ENCODE measurements at regions not wholly inside any gene's neighbourhood (a gene's known extent, or its start where the extent isn't known, plus 50 kb on each side); places are given as distances from the start of the nearest gene placed in this dataset.

DNA sequence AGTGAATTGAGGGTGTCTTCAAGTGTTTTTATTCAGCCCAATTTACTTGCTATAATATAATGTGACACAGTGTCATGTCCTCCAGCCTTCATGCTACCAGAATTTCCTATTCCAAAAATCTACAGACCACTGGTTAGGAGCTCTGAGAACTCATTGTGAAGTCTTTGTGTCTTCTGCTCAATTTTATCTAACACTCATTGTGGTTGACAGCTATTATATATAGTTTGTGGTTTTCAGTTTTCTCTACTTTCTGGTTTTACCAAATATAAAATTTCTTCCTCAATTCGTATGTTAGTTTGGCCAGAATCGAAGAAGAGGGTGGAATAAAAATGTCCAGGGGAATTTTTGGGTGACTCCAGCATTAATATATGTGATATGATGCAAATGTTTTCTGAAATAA, 509.3 kb upstream of the NUDT12 start:
- no peak for DNase-seq (ENCODE audit: low spot score)
- Mint-ChIP-seq H3K36me3 (ENCODE audit: low read depth, unreplicated experiment) (no peaks in the 10 kb centered on the region), H3K9me3 (ENCODE audit: unreplicated experiment) (no peaks in the 10 kb centered on the region), H3K4me3 (ENCODE audit: unreplicated experiment) (no peak overlapping the region), H3K27ac (ENCODE audit: unreplicated experiment) (no peak overlapping the region), H3K4me1 (ENCODE audit: unreplicated experiment) (no peaks in the 10 kb centered on the region), H3K27me3 (ENCODE audit: unreplicated experiment) (peaks cover 3% of the 10 kb centered on the region)
- TF ChIP-seq, protein P1, sequence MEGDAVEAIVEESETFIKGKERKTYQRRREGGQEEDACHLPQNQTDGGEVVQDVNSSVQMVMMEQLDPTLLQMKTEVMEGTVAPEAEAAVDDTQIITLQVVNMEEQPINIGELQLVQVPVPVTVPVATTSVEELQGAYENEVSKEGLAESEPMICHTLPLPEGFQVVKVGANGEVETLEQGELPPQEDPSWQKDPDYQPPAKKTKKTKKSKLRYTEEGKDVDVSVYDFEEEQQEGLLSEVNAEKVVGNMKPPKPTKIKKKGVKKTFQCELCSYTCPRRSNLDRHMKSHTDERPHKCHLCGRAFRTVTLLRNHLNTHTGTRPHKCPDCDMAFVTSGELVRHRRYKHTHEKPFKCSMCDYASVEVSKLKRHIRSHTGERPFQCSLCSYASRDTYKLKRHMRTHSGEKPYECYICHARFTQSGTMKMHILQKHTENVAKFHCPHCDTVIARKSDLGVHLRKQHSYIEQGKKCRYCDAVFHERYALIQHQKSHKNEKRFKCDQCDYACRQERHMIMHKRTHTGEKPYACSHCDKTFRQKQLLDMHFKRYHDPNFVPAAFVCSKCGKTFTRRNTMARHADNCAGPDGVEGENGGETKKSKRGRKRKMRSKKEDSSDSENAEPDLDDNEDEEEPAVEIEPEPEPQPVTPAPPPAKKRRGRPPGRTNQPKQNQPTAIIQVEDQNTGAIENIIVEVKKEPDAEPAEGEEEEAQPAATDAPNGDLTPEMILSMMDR (IDR thresholded peaks at IDR 0.05; ENCODE audit: unreplicated experiment) = no peak

DNA sequence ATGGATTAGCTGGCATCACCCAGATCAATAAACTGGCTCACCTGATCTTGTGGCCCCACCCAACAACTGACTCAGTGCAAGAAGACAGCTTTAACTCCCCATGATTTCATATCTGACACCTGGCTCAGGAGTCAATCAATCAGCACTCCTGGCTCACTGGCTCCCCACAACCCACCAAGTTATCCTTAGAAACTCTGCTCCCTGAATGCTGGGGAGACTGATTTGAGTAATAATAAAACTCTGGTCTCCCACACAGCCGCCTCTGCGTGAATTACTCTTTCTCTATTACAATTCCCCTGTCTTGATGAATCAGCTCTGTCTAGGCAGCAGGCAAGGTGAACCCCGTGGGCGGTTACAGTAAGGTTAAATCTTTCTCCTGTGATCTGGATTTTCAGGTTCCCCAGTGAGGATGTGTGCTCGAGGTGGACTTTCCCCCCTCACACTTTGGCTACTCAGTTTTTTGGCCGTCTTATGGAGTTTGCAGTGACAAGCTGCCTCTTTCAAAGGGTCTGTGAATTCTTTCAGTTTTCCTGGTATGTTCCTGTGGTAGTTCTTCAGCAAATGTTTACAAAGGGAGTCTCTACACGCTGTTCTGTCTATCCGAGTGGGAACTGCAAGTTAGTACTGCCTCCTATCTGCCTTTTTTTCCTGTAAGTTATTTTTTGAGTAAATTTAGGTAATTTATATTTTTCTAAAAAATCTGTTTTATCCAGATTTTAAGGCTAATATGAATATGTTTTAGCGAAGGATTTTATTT, 500.2 kb upstream of the NUDT12 start:
- H3K4me3 Mint-ChIP-seq (ENCODE audit: unreplicated experiment) = no peak overlapping the region
- DNase-seq (ENCODE audit: low spot score) = no peak
- no peaks in the 10 kb centered on the region for H3K36me3 Mint-ChIP-seq (ENCODE audit: low read depth, unreplicated experiment)
- TF ChIP-seq, protein P1 (IDR thresholded peaks at IDR 0.05; ENCODE audit: unreplicated experiment) = no peak
- H3K27me3 Mint-ChIP-seq (ENCODE audit: unreplicated experiment) = no peaks in the 10 kb centered on the region
- no peak overlapping the region for H3K27ac Mint-ChIP-seq (ENCODE audit: unreplicated experiment)
- no peaks in the 10 kb centered on the region for H3K4me1 Mint-ChIP-seq (ENCODE audit: unreplicated experiment)
- H3K9me3 Mint-ChIP-seq (ENCODE audit: unreplicated experiment) = no peaks in the 10 kb centered on the region

DNA sequence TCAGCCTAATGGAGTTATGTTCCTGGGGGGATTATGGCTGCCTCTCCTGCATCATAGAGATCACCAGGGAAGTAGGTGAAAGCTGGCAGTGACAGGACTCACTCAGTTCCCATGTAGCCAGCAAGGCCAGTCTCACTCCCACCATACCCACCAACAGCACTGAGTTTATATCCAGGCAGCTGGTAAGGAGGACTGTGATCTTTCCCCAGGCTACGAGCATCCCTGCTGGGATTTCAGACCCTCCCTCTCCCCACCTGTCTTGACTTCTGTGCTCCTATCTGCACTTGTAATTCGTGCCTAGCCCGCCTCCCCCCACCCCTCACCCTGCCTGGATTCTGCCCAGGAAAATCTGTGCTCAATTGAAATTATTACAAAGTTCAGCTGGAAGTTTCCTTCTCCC, 499.1 kb upstream of the NUDT12 start:
- TF ChIP-seq, protein P1 (IDR thresholded peaks at IDR 0.05; ENCODE audit: unreplicated experiment) = no peak
- no peak for DNase-seq (ENCODE audit: low spot score)
- Mint-ChIP-seq H3K27ac (ENCODE audit: unreplicated experiment) (no peak overlapping the region), H3K4me3 (ENCODE audit: unreplicated experiment) (no peak overlapping the region), H3K4me1 (ENCODE audit: unreplicated experiment) (no peaks in the 10 kb centered on the region), H3K36me3 (ENCODE audit: low read depth, unreplicated experiment) (no peaks in the 10 kb centered on the region), H3K9me3 (ENCODE audit: unreplicated experiment) (no peaks in the 10 kb centered on the region), H3K27me3 (ENCODE audit: unreplicated experiment) (no peaks in the 10 kb centered on the region)

DNA sequence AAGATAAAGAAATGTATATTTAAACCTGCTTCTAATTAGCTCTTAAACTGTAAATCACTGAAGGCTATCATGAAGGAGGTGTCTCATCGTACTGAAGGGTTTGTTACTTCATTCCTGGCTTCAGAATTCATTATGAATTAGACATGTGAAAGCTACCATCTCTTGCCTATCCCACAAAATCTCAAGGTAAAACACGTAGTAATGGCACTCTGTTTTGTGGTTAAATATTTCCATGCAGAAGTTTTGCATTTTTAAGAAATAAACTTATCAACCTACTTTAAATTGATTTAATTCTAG, 490.7 kb upstream of the NUDT12 start:
- no peak overlapping the region for H3K27ac Mint-ChIP-seq (ENCODE audit: unreplicated experiment)
- peaks cover 3% of the 10 kb centered on the region for H3K4me1 Mint-ChIP-seq (ENCODE audit: unreplicated experiment)
- H3K4me3 Mint-ChIP-seq (ENCODE audit: unreplicated experiment) = no peak overlapping the region
- DNase-seq (ENCODE audit: low spot score) = no peak
- no peaks in the 10 kb centered on the region for H3K9me3 Mint-ChIP-seq (ENCODE audit: unreplicated experiment)
- TF ChIP-seq, protein P1 (IDR thresholded peaks at IDR 0.05; ENCODE audit: unreplicated experiment) = no peak
- H3K36me3 Mint-ChIP-seq (ENCODE audit: low read depth, unreplicated experiment) = no peaks in the 10 kb centered on the region
- H3K27me3 Mint-ChIP-seq (ENCODE audit: unreplicated experiment) = no peaks in the 10 kb centered on the region

DNA sequence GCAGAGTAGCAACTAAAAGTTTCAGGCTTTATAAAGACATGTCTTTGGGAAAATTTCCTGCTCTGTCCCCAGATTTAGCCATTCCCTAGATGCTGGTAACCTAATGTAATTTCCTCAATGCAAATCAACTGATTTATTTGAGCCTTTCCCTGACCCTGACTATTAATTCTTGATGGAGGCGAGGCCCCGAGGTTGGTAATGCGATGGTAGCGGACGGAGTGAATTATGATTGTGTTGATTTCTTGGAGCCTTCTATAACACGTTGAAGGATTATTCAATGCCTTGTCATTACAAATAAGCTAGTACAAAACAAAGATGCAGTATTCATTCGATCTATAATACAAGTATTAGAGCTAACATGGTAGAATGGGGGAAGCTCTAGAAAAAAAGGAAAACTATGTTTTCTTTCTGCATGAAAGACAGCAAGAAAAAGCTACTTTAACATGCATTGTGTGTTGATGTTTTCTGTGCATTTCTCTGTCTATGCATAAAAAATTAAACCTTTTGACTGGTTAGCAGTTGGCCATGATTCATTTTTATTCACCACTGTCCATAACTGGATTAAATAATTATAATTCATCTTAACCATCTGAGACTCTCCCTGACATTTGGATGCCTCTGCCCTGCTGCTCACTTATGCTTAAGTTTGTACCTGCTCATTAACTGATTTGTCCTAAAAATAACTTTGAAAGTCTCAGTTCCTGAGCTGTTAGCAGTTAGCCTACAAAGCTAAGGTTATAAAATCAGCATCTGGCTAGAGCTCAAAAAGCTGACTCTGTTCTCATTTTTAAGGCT, 490.2 kb upstream of the NUDT12 start:
- TF ChIP-seq, protein P1 (IDR thresholded peaks at IDR 0.05; ENCODE audit: unreplicated experiment) = no peak
- DNase-seq (ENCODE audit: low spot score) = no peak
- H3K4me3 Mint-ChIP-seq (ENCODE audit: unreplicated experiment) = no peak overlapping the region
- no peaks in the 10 kb centered on the region for H3K36me3 Mint-ChIP-seq (ENCODE audit: low read depth, unreplicated experiment)
- peaks cover 8% of the 10 kb centered on the region for H3K4me1 Mint-ChIP-seq (ENCODE audit: unreplicated experiment)
- no peaks in the 10 kb centered on the region for H3K9me3 Mint-ChIP-seq (ENCODE audit: unreplicated experiment)
- H3K27me3 Mint-ChIP-seq (ENCODE audit: unreplicated experiment) = no peaks in the 10 kb centered on the region
- H3K27ac Mint-ChIP-seq (ENCODE audit: unreplicated experiment) = no peak overlapping the region

Measured in endothelial cell (in vitro differentiated cells).